KG1 (cell line): ENCODE measurements at regions not wholly inside any gene's neighbourhood (a gene's known extent, or its start where the extent isn't known, plus 50 kb on each side); places are given as distances from the start of the nearest gene placed in this dataset.

Experiments used
- DNase-seq: peaks from one replicate; lab custom pipeline; 2025; lab: John Stamatoyannopoulos, UW

GRCh38 chr20:7505835-7506221 lies 434.4 kb downstream of the HAO1 start:
- DNase-seq: no peak

GRCh38 chr20:7516621-7517111 lies 423.6 kb downstream of the HAO1 start:
- no peak for DNase-seq

- no peak for DNase-seq
Measured at GRCh38 chr20:7520361-7520760, 419.9 kb downstream of the HAO1 start.

- DNase-seq: no peak
Measured at GRCh38 chr20:7523288-7523687, 417.0 kb downstream of the HAO1 start.

- DNase-seq: no peak
Measured at GRCh38 chr20:7540018-7540417, 400.2 kb downstream of the HAO1 start.

GRCh38 chr20:7540923-7541322 lies 399.3 kb downstream of the HAO1 start:
- DNase-seq: no peak

- no peak for DNase-seq
Measured at GRCh38 chr20:7571101-7571500, 369.2 kb downstream of the HAO1 start.

GRCh38 chr20:7571521-7572055 lies 368.7 kb downstream of the HAO1 start:
- no peak for DNase-seq

- no peak for DNase-seq
Measured at GRCh38 chr20:7579888-7580287, 360.4 kb downstream of the HAO1 start.

GRCh38 chr20:7585126-7585679 lies 355.1 kb downstream of the HAO1 start:
- DNase-seq: no peak

GRCh38 chr20:7586481-7586880 lies 353.8 kb downstream of the HAO1 start:
- no peak for DNase-seq

GRCh38 chr20:7589164-7589563 lies 351.1 kb downstream of the HAO1 start:
- DNase-seq: no peak

GRCh38 chr20:7596541-7596940 lies 343.7 kb downstream of the HAO1 start:
- DNase-seq: no peak

GRCh38 chr20:7601431-7601830 lies 338.8 kb downstream of the HAO1 start:
- no peak for DNase-seq

- DNase-seq: no peak
Measured at GRCh38 chr20:7606941-7607340, 333.3 kb downstream of the HAO1 start.

GRCh38 chr20:7608250-7608649 lies 332.0 kb downstream of the HAO1 start:
- DNase-seq: no peak

GRCh38 chr20:7609251-7609650 lies 331.0 kb downstream of the HAO1 start:
- DNase-seq: no peak

- no peak for DNase-seq
Measured at GRCh38 chr20:7610681-7611080, 329.6 kb downstream of the HAO1 start.

- no peak for DNase-seq
Measured at GRCh38 chr20:7617797-7618196, 322.5 kb downstream of the HAO1 start.

GRCh38 chr20:7622399-7622961 lies 317.8 kb downstream of the HAO1 start:
- DNase-seq: no peak

- no peak for DNase-seq
Measured at GRCh38 chr20:7624886-7625285, 315.4 kb downstream of the HAO1 start.

- DNase-seq: no peak
Measured at GRCh38 chr20:7627734-7628663, 312.3 kb downstream of the HAO1 start.

GRCh38 chr20:7629880-7630279 lies 310.4 kb downstream of the HAO1 start:
- no peak for DNase-seq
